SK-N-SH (cell line): ENCODE measurements at regions not wholly inside any gene's neighbourhood (a gene's known extent, or its start where the extent isn't known, plus 50 kb on each side); places are given as distances from the start of the nearest gene placed in this dataset.

Source experiments
- CTCF ChIA-PET: fragments of 300-600, 350-600 bp; formaldehyde crosslinking; extraction: SDS; loops from one replicate; lab custom pipeline; 2021; lab: Yijun Ruan, JAX
- POLR2A ChIA-PET: fragments of 350-600 bp; sonication (Branson Sonifier 250); formaldehyde crosslinking; extraction: SDS; loops from one replicate; lab custom pipeline; 2020; ENCODE audit warnings: antibody characterized with exemption, inconsistent platforms; lab: Yijun Ruan, JAX
- DNase-seq: peaks from one replicate; pipeline ENCODE4 v3.0.0; 2012
- H2AFZ ChIP-seq: fragments of 200-600 bp; sonication (generic); 2 replicates; pipeline ENCODE4 v1.8.1; 2016; ENCODE audit warnings: antibody characterized with exemption, mild to moderate bottlenecking, low read depth
- H3F3A ChIP-seq: fragments of 200-600 bp; sonication (generic); replicated peaks from 2 replicates; pipeline ENCODE3; 2016; ENCODE audit warnings: antibody characterized with exemption, mild to moderate bottlenecking; ENCODE audit not compliant: insufficient read depth
- H3K27ac ChIP-seq, 2 experiments: fragments of 200-500 bp in 1 of 2; fragments of 200-600 bp in 1 of 2; sonication (Bioruptor generic) in 1 of 2; sonication (generic), shearing (Covaris generic) in 1 of 2; 2 replicates each; pipeline versions ENCODE4 v1.5.1 to v1.6.1; 2014 to 2016; ENCODE audit warnings: low read depth in 2 of 2, inconsistent platforms in 1 of 2, low read length in 1 of 2, mild to moderate bottlenecking in 1 of 2, mixed read lengths in 1 of 2
- H3K27me3 ChIP-seq: fragments of 200-600 bp; sonication (generic), shearing (Covaris generic); 2 replicates; pipeline ENCODE4 v1.6.1; 2016; ENCODE audit warnings: mixed run types; ENCODE audit not compliant: insufficient read depth
- H3K36me3 ChIP-seq, 2 experiments: fragments of 200-500 bp in 1 of 2; fragments of 200-600 bp in 1 of 2; sonication (Bioruptor generic) in 1 of 2; sonication (generic) in 1 of 2; replicated peaks in 1 of 2; 2 replicates each; pipeline versions ENCODE3 to v1.5.1; 2014 to 2016; ENCODE audit warnings: low read length in 1 of 2, mild to moderate bottlenecking in 1 of 2; ENCODE audit not compliant: insufficient read depth in 2 of 2, control insufficient read depth in 1 of 2
- H3K4me1 ChIP-seq, 2 experiments: fragments of 200-500 bp in 1 of 2; fragments of 200-600 bp in 1 of 2; sonication (Bioruptor generic) in 1 of 2; sonication (generic), shearing (Covaris generic) in 1 of 2; 2 replicates each; pipeline versions ENCODE4 v1.5.1 to v1.6.1; 2014 to 2016; ENCODE audit warnings: low read depth in 1 of 2, low read length in 1 of 2, mixed run types in 1 of 2; ENCODE audit not compliant: insufficient read depth in 2 of 2, control insufficient read depth in 1 of 2
- H3K4me2 ChIP-seq: fragments of 200-600 bp; sonication (generic), shearing (Covaris generic); 2 replicates; pipeline ENCODE4 v1.6.1; 2017; ENCODE audit warnings: mixed run types
- H3K4me3 ChIP-seq, 2 experiments: fragments of 200-500 bp in 1 of 2; fragments of 200-600 bp in 1 of 2; sonication (Bioruptor generic) in 1 of 2; sonication (generic), shearing (Covaris generic) in 1 of 2; 2 replicates each; pipeline versions ENCODE4 v1.5.1 to v1.8.1; 2014 to 2016; ENCODE audit warnings: low read depth in 2 of 2, inconsistent platforms in 1 of 2, low read length in 1 of 2, mild to moderate bottlenecking in 1 of 2, mixed read lengths in 1 of 2, moderate library complexity in 1 of 2
- H3K79me2 ChIP-seq: fragments of 200-600 bp; sonication (generic); 2 replicates; pipeline ENCODE4 v1.8.1; 2017; ENCODE audit warnings: mild to moderate bottlenecking; ENCODE audit not compliant: insufficient read depth
- H3K9ac ChIP-seq: fragments of 200-600 bp; sonication (generic); 2 replicates; pipeline ENCODE4 v1.6.1; 2017; ENCODE audit warnings: mixed run types
- H3K9me2 ChIP-seq: fragments of 200-600 bp; sonication (generic); 2 replicates; pipeline ENCODE4 v1.6.1; 2017; ENCODE audit warnings: mixed run types
- H3K9me3 ChIP-seq: fragments of 200-600 bp; sonication (generic); 2 replicates; pipeline ENCODE4 v1.6.1; 2017; ENCODE audit warnings: mixed run types, mild to moderate bottlenecking, moderate library complexity
- H4K20me1 ChIP-seq: fragments of 200-600 bp; sonication (generic); 2 replicates; pipeline ENCODE4 v1.6.1; 2017; ENCODE audit warnings: mild to moderate bottlenecking, mixed run types; ENCODE audit not compliant: insufficient read depth
- CHD2 ChIP-seq: fragments of 150-350 bp; IDR thresholded peaks from 2 replicates; pipeline ENCODE4 v1.6.1; 2018; ENCODE audit warnings: low read length; ENCODE audit not compliant: partially characterized antibody
- FOXM1 ChIP-seq: IDR thresholded peaks from 2 replicates; pipeline ENCODE4 v1.4.0; 2012; ENCODE audit warnings: low read depth, mild to moderate bottlenecking
- GABPA ChIP-seq: IDR thresholded peaks from 2 replicates; pipeline ENCODE4 v1.4.0; 2012; ENCODE audit warnings: low read depth, mild to moderate bottlenecking
- IRF3 ChIP-seq: fragments of 150-350 bp; IDR thresholded peaks from 2 replicates; pipeline ENCODE4 v1.6.1; 2016; ENCODE audit warnings: mild to moderate bottlenecking, low read depth, low read length
- JUND ChIP-seq: IDR thresholded peaks from 2 replicates; pipeline ENCODE4 v1.4.0; 2012
- MAX ChIP-seq: IDR thresholded peaks from 2 replicates; pipeline ENCODE4 v1.4.0; 2012; ENCODE audit warnings: low read depth
- MEF2A ChIP-seq: IDR thresholded peaks from 2 replicates; pipeline ENCODE4 v1.4.0; 2012; ENCODE audit warnings: low read depth, borderline replicate concordance
- MXI1 ChIP-seq: IDR thresholded peaks from 2 replicates; pipeline ENCODE4 v1.6.1; 2012; ENCODE audit warnings: mild to moderate bottlenecking, low read depth, low read length, improper control_type of control experiment
- NFIC ChIP-seq: IDR thresholded peaks from 2 replicates; pipeline ENCODE4 v1.4.0; 2012; ENCODE audit warnings: borderline replicate concordance
- POLR2AphosphoS5 ChIP-seq: IDR thresholded peaks from 2 replicates; pipeline ENCODE4 v1.6.1; 2012; ENCODE audit warnings: low read depth, low read length
- RCOR1 ChIP-seq: fragments of 150-350 bp; IDR thresholded peaks from 2 replicates; pipeline ENCODE4 v1.6.1; 2017; ENCODE audit warnings: antibody characterized with exemption, low read length
- REST ChIP-seq: IDR thresholded peaks from 2 replicates; pipeline ENCODE4 v1.6.1; 2012; ENCODE audit warnings: mild to moderate bottlenecking, low read depth, low read length, moderate library complexity
- RFX5 ChIP-seq: IDR thresholded peaks from 2 replicates; pipeline ENCODE4 v1.6.1; 2012; ENCODE audit warnings: mild to moderate bottlenecking, improper control_type of control experiment, low read length
- RXRA ChIP-seq: IDR thresholded peaks from 2 replicates; pipeline ENCODE4 v1.4.0; 2012; ENCODE audit warnings: low read depth, mild to moderate bottlenecking, borderline replicate concordance
- SIN3A ChIP-seq: IDR thresholded peaks from 2 replicates; pipeline ENCODE4 v1.6.1; 2012; ENCODE audit warnings: low read depth, mild to moderate bottlenecking, low read length, moderate library complexity, borderline replicate concordance
- USF1 ChIP-seq: IDR thresholded peaks from 2 replicates; pipeline ENCODE4 v1.4.0; 2012; ENCODE audit warnings: low read depth, borderline replicate concordance
- WGBS: methylation state at CpG from one replicate; pipeline ENCODE4 v1.1.6; 2017; ENCODE audit warnings: low lambda C conversion rate; 5-methylcytosine and 5-hydroxymethylcytosine counted together
- TF ChIP-seq, protein P1 (sequence below): fragments of 150-350 bp; IDR thresholded peaks from 2 replicates; pipeline ENCODE4 v1.6.1; 2017; ENCODE audit warnings: antibody characterized with exemption, low read length, low read depth, borderline replicate concordance

DNA sequence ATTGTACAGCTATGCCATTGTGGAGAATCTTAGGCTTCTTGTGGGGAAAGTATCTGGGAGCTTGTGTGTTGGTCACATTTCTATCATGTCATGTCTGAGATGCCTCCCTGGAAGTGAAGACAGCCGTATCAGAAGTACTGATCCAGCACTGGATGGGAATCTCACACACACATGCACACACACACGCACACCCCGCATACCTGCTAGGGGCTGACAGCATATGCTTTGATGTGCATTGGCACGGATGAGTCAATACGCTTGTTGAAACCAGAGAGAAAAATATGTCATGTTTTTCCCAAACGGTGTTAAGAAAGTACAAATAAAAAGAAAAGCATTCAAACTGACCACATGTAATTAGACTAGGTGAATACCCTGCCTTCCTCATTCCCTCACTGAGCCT lies 260.8 kb downstream of the KTN1 start:
- POLR2A ChIA-PET: no interaction called here
- H3K4me3 ChIP-seq: no peak overlapping the region

GRCh38 chr14:55841625-55842024 lies 261.6 kb downstream of the KTN1 start:
- Histone ChIP-seq H3K27me3 (no peaks in the 10 kb centered on the region), H3K9ac (no peak overlapping the region), H3K79me2 (no peaks in the 10 kb centered on the region), H3K36me3 (no peaks in the 10 kb centered on the region)
- TF ChIP-seq REST (no peak), SIN3A (no peak), NFIC (no peak), MAX (no peak), POLR2AphosphoS5 (no peak), MXI1 (no peak), IRF3 (no peak), MEF2A (no peak), RFX5 (no peak), FOXM1 (no peak), JUND (no peak), RXRA (no peak), GABPA (no peak), USF1 (no peak)
- TF ChIP-seq, protein P1, sequence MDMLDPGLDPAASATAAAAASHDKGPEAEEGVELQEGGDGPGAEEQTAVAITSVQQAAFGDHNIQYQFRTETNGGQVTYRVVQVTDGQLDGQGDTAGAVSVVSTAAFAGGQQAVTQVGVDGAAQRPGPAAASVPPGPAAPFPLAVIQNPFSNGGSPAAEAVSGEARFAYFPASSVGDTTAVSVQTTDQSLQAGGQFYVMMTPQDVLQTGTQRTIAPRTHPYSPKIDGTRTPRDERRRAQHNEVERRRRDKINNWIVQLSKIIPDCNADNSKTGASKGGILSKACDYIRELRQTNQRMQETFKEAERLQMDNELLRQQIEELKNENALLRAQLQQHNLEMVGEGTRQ: no peak
- TF ChIP-seq, all 33 proteins: peak for 0
- POLR2A ChIA-PET: no interaction called here
- no peak overlapping the region for H3K4me2 ChIP-seq
- no peak overlapping the region for H3K4me3 ChIP-seq
- no peak for DNase-seq
- no peaks in the 10 kb centered on the region; a peak in 1 of 4 replicates for H3K4me1 ChIP-seq
- H4K20me1 ChIP-seq: no peaks in the 10 kb centered on the region
- H3F3A ChIP-seq: no peaks in the 10 kb centered on the region
- H3K9me2 ChIP-seq: no peaks in the 10 kb centered on the region
- no peak overlapping the region for H3K27ac ChIP-seq
- WGBS: 17% methylated on average over 6 of the region's 6 CpGs
- CTCF ChIA-PET: interaction anchor here (0.6 kb wide), 1 partner anchor 459 kb away, joined by 3 read pairs; no protein-coding TSS in a partner anchor
- H2AFZ ChIP-seq: no peak overlapping the region
- no peaks in the 10 kb centered on the region for H3K9me3 ChIP-seq

More for the DNA sequence above, 260.8 kb downstream of the KTN1 start:
- H3K36me3 ChIP-seq: no peaks in the 10 kb centered on the region
- H3K79me2 ChIP-seq: no peaks in the 10 kb centered on the region
- no peak overlapping the region for H2AFZ ChIP-seq
- no peaks in the 10 kb centered on the region for H3K27me3 ChIP-seq
- 49% methylated on average over 6 of the region's 6 CpGs for WGBS
- no peak overlapping the region for H3K9ac ChIP-seq
- CTCF ChIA-PET: no interaction called here
- H4K20me1 ChIP-seq: no peaks in the 10 kb centered on the region
- H3F3A ChIP-seq: no peaks in the 10 kb centered on the region
- no peaks in the 10 kb centered on the region for H3K9me2 ChIP-seq
- no peak overlapping the region for H3K27ac ChIP-seq
- no peak for DNase-seq
- no peak overlapping the region for H3K4me2 ChIP-seq
- no peak for TF ChIP-seq FOXM1
- TF ChIP-seq CHD2: no peak
- no peak for TF ChIP-seq RCOR1
- no peaks in the 10 kb centered on the region for H3K9me3 ChIP-seq
- H3K4me1 ChIP-seq: no peaks in the 10 kb centered on the region; a peak in 1 of 4 replicates
